ENCODE measurements at regions not wholly inside any gene's neighbourhood (a gene's known extent, or its start where the extent isn't known, plus 50 kb on each side); places are given as distances from the start of the nearest gene placed in this dataset.

- peak overlapping the region; percentile 92 for H3K27ac ChIP-seq (ENCODE audit: low read depth, low read length)
- POLR2A ChIA-PET = no interaction called here
- CTCF ChIA-PET = interaction anchor here (1.0 to 1.1 kb wide), 2 partner anchors 15 to 540 kb away, joined by 3 to 4 read pairs; no protein-coding TSS in a partner anchor
These were observed 115.2 kb downstream of the TTC32 start for GRCh38 chr2:19786408-19787058.

GRCh38 chr2:19785867-19786266 lies 115.9 kb downstream of the TTC32 start:
- DNase-seq (ENCODE audit: low read depth, low spot score) = no peak
- CTCF ChIA-PET = interaction anchor here (1.0 to 1.1 kb wide), 2 partner anchors 16 to 541 kb away, joined by 3 to 4 read pairs; no protein-coding TSS in a partner anchor
- POLR2A ChIA-PET = no interaction called here
- Histone ChIP-seq H3K27ac (ENCODE audit: low read depth, low read length) (peak overlapping the region; percentile 92), H3K4me3 (ENCODE audit: low read depth, low read length) (no peak overlapping the region), H3K9me3 (ENCODE audit: control insufficient read depth, insufficient read depth, low read length) (no peaks in the 10 kb centered on the region), H3K27me3 (ENCODE audit: control insufficient read depth, insufficient read depth, low read length) (no peaks in the 10 kb centered on the region)
- TF ChIP-seq CTCF (IDR thresholded peaks at IDR 0.05; ENCODE audit: low read depth, low read length) = no peak

More at GRCh38 chr2:19786408-19787058, 115.2 kb downstream of the TTC32 start:
- no peak for DNase-seq (ENCODE audit: low read depth, low spot score)
- Histone ChIP-seq H3K9me3 (ENCODE audit: control insufficient read depth, insufficient read depth, low read length) (no peaks in the 10 kb centered on the region), H3K27me3 (ENCODE audit: control insufficient read depth, insufficient read depth, low read length) (no peaks in the 10 kb centered on the region), H3K4me3 (ENCODE audit: low read depth, low read length) (no peak overlapping the region)
- no peak for TF ChIP-seq CTCF (IDR thresholded peaks at IDR 0.05; ENCODE audit: low read depth, low read length)

GRCh38 chr2:19785447-19785846 lies 116.3 kb downstream of the TTC32 start:
- POLR2A ChIA-PET = no interaction called here
- no peak for TF ChIP-seq CTCF (IDR thresholded peaks at IDR 0.05; ENCODE audit: low read depth, low read length)
- Histone ChIP-seq H3K27ac (ENCODE audit: low read depth, low read length) (peak overlapping the region; percentile 92), H3K9me3 (ENCODE audit: control insufficient read depth, insufficient read depth, low read length) (no peaks in the 10 kb centered on the region), H3K27me3 (ENCODE audit: control insufficient read depth, insufficient read depth, low read length) (no peaks in the 10 kb centered on the region), H3K4me3 (ENCODE audit: low read depth, low read length) (no peak overlapping the region)
- DNase-seq (ENCODE audit: low read depth, low spot score) = no peak
- CTCF ChIA-PET = interaction anchor here (1.0 to 1.1 kb wide), 2 partner anchors 17 to 541 kb away, joined by 3 to 4 read pairs; no protein-coding TSS in a partner anchor

- no peak for DNase-seq (ENCODE audit: low read depth, low spot score)
- CTCF ChIA-PET = no interaction called here
- no peak overlapping the region for H3K4me3 ChIP-seq (ENCODE audit: low read depth, low read length)
- no peaks in the 10 kb centered on the region for H3K27me3 ChIP-seq (ENCODE audit: control insufficient read depth, insufficient read depth, low read length)
- H3K27ac ChIP-seq (ENCODE audit: low read depth, low read length) = no peak overlapping the region
- POLR2A ChIA-PET = no interaction called here
- TF ChIP-seq CTCF (IDR thresholded peaks at IDR 0.05; ENCODE audit: low read depth, low read length) = no peak
- no peaks in the 10 kb centered on the region for H3K9me3 ChIP-seq (ENCODE audit: control insufficient read depth, insufficient read depth, low read length)
These were observed 117.3 kb downstream of the TTC32 start for GRCh38 chr2:19784456-19784855.

- no peak overlapping the region for H3K4me3 ChIP-seq (ENCODE audit: low read depth, low read length)
- CTCF ChIA-PET = no interaction called here
- DNase-seq (ENCODE audit: low read depth, low spot score) = no peak
- POLR2A ChIA-PET = no interaction called here
- no peaks in the 10 kb centered on the region for H3K27me3 ChIP-seq (ENCODE audit: control insufficient read depth, insufficient read depth, low read length)
- no peak for TF ChIP-seq CTCF (IDR thresholded peaks at IDR 0.05; ENCODE audit: low read depth, low read length)
- H3K27ac ChIP-seq (ENCODE audit: low read depth, low read length) = no peak overlapping the region
- H3K9me3 ChIP-seq (ENCODE audit: control insufficient read depth, insufficient read depth, low read length) = no peaks in the 10 kb centered on the region
These were observed 117.8 kb downstream of the TTC32 start for GRCh38 chr2:19783935-19784334.
